ENCODE measurements at regions not wholly inside any gene's neighbourhood (a gene's known extent, or its start where the extent isn't known, plus 50 kb on each side); places are given as distances from the start of the nearest gene placed in this dataset.

DNA sequence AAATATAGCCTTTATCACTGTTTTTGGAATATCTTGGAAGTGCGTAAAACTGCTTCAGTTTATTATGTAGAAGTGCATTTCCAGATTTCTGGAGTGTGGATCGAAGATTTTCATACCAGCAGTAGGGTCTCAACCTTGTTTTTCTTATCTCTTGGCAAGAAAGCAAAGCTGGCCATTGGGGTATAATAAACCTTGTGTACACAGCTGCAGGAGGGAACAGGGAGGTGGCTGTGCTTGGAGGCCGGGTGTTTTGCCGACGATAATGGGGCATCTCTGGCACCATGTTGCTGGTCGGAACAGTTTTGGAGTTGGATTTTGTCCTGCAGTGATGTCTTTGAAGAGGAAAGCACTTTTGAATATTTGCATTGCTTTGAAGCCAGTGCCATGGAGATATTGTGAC, 308.8 kb upstream of the DMRT1 start:
- TF ChIP-seq, protein P1, sequence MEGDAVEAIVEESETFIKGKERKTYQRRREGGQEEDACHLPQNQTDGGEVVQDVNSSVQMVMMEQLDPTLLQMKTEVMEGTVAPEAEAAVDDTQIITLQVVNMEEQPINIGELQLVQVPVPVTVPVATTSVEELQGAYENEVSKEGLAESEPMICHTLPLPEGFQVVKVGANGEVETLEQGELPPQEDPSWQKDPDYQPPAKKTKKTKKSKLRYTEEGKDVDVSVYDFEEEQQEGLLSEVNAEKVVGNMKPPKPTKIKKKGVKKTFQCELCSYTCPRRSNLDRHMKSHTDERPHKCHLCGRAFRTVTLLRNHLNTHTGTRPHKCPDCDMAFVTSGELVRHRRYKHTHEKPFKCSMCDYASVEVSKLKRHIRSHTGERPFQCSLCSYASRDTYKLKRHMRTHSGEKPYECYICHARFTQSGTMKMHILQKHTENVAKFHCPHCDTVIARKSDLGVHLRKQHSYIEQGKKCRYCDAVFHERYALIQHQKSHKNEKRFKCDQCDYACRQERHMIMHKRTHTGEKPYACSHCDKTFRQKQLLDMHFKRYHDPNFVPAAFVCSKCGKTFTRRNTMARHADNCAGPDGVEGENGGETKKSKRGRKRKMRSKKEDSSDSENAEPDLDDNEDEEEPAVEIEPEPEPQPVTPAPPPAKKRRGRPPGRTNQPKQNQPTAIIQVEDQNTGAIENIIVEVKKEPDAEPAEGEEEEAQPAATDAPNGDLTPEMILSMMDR (IDR thresholded peaks at IDR 0.05) = no peak
- no peak for TF ChIP-seq POLR2A (IDR thresholded peaks at IDR 0.05)
